ENCODE measurements at regions not wholly inside any gene's neighbourhood (a gene's known extent, or its start where the extent isn't known, plus 50 kb on each side); places are given as distances from the start of the nearest gene placed in this dataset.

- Histone ChIP-seq H3K4me3 (ENCODE audit: low read length in 2 of 2) (no peak overlapping the region), H3K36me3 (ENCODE audit: control insufficient read depth in 2 of 2, insufficient read depth in 2 of 2, low read length in 1 of 2) (no peaks in the 10 kb centered on the region), H3K27me3 (ENCODE audit: control insufficient read depth in 2 of 2, insufficient read depth in 1 of 2, low read length in 1 of 2) (no peaks in the 10 kb centered on the region), H3K9me3 (ENCODE audit: control insufficient read depth in 2 of 2, insufficient read depth in 1 of 2, low read length in 1 of 2) (no peaks in the 10 kb centered on the region), H3K4me1 (ENCODE audit: control insufficient read depth in 2 of 2, insufficient read depth in 2 of 2, low read length in 2 of 2) (no peaks in the 10 kb centered on the region), H3K27ac (ENCODE audit: low read depth in 1 of 2, low read length in 1 of 2) (no peak overlapping the region)
- 88% methylated on average over 9 of the region's 9 CpGs for WGBS
- DNase-seq (ENCODE audit: low read depth in 6 of 9, low spot score in 9 of 9): no peak
These were observed 468.2 kb upstream of the HS6ST1 start for GRCh38 chr2:128786741-128787478.

GRCh38 chr2:128787616-128788015 is 468.9 kb upstream of the HS6ST1 start:
- no peaks in the 10 kb centered on the region for H3K4me1 ChIP-seq (ENCODE audit: control insufficient read depth in 2 of 2, insufficient read depth in 2 of 2, low read length in 2 of 2)
- H3K36me3 ChIP-seq (ENCODE audit: control insufficient read depth in 2 of 2, insufficient read depth in 2 of 2, low read length in 1 of 2): no peaks in the 10 kb centered on the region
- H3K4me3 ChIP-seq (ENCODE audit: low read length in 2 of 2): no peak overlapping the region
- H3K27me3 ChIP-seq (ENCODE audit: control insufficient read depth in 2 of 2, insufficient read depth in 1 of 2, low read length in 1 of 2): no peaks in the 10 kb centered on the region
- no peak overlapping the region for H3K27ac ChIP-seq (ENCODE audit: low read depth in 1 of 2, low read length in 1 of 2)
- 94% methylated on average over 14 of the region's 14 CpGs for WGBS
- no peaks in the 10 kb centered on the region for H3K9me3 ChIP-seq (ENCODE audit: control insufficient read depth in 2 of 2, insufficient read depth in 1 of 2, low read length in 1 of 2)
- DNase-seq (ENCODE audit: low read depth in 6 of 9, low spot score in 9 of 9): no peak

- Histone ChIP-seq H3K36me3 (ENCODE audit: control insufficient read depth in 2 of 2, insufficient read depth in 2 of 2, low read length in 1 of 2) (no peaks in the 10 kb centered on the region), H3K27me3 (ENCODE audit: control insufficient read depth in 2 of 2, insufficient read depth in 1 of 2, low read length in 1 of 2) (no peaks in the 10 kb centered on the region), H3K9me3 (ENCODE audit: control insufficient read depth in 2 of 2, insufficient read depth in 1 of 2, low read length in 1 of 2) (no peaks in the 10 kb centered on the region), H3K4me1 (ENCODE audit: control insufficient read depth in 2 of 2, insufficient read depth in 2 of 2, low read length in 2 of 2) (no peaks in the 10 kb centered on the region), H3K4me3 (ENCODE audit: low read length in 2 of 2) (no peak overlapping the region), H3K27ac (ENCODE audit: low read depth in 1 of 2, low read length in 1 of 2) (no peak overlapping the region)
- DNase-seq (ENCODE audit: low read depth in 6 of 9, low spot score in 9 of 9): no peak
- 78% methylated on average over 9 of the region's 9 CpGs for WGBS
These were observed 470.1 kb upstream of the HS6ST1 start for GRCh38 chr2:128788636-128789220.

GRCh38 chr2:128789221-128789620 is 470.6 kb upstream of the HS6ST1 start:
- Histone ChIP-seq H3K27ac (ENCODE audit: low read depth in 1 of 2, low read length in 1 of 2) (no peak overlapping the region), H3K4me1 (ENCODE audit: control insufficient read depth in 2 of 2, insufficient read depth in 2 of 2, low read length in 2 of 2) (no peaks in the 10 kb centered on the region), H3K9me3 (ENCODE audit: control insufficient read depth in 2 of 2, insufficient read depth in 1 of 2, low read length in 1 of 2) (no peaks in the 10 kb centered on the region), H3K4me3 (ENCODE audit: low read length in 2 of 2) (no peak overlapping the region), H3K36me3 (ENCODE audit: control insufficient read depth in 2 of 2, insufficient read depth in 2 of 2, low read length in 1 of 2) (no peaks in the 10 kb centered on the region), H3K27me3 (ENCODE audit: control insufficient read depth in 2 of 2, insufficient read depth in 1 of 2, low read length in 1 of 2) (no peaks in the 10 kb centered on the region)
- DNase-seq (ENCODE audit: low read depth in 6 of 9, low spot score in 9 of 9): no peak
- WGBS: 93% methylated on average over 6 of the region's 6 CpGs

GRCh38 chr2:128789776-128790455 is 471.2 kb upstream of the HS6ST1 start:
- Histone ChIP-seq H3K36me3 (ENCODE audit: control insufficient read depth in 2 of 2, insufficient read depth in 2 of 2, low read length in 1 of 2) (no peaks in the 10 kb centered on the region), H3K27me3 (ENCODE audit: control insufficient read depth in 2 of 2, insufficient read depth in 1 of 2, low read length in 1 of 2) (no peaks in the 10 kb centered on the region), H3K27ac (ENCODE audit: low read depth in 1 of 2, low read length in 1 of 2) (no peak overlapping the region), H3K4me1 (ENCODE audit: control insufficient read depth in 2 of 2, insufficient read depth in 2 of 2, low read length in 2 of 2) (no peaks in the 10 kb centered on the region), H3K9me3 (ENCODE audit: control insufficient read depth in 2 of 2, insufficient read depth in 1 of 2, low read length in 1 of 2) (no peaks in the 10 kb centered on the region), H3K4me3 (ENCODE audit: low read length in 2 of 2) (no peak overlapping the region)
- DNase-seq (ENCODE audit: low read depth in 6 of 9, low spot score in 9 of 9): no peak
- WGBS: 95% methylated on average over 21 of the region's 21 CpGs

- Histone ChIP-seq H3K36me3 (ENCODE audit: control insufficient read depth in 2 of 2, insufficient read depth in 2 of 2, low read length in 1 of 2) (no peaks in the 10 kb centered on the region), H3K9me3 (ENCODE audit: control insufficient read depth in 2 of 2, insufficient read depth in 1 of 2, low read length in 1 of 2) (no peaks in the 10 kb centered on the region), H3K4me3 (ENCODE audit: low read length in 2 of 2) (no peak overlapping the region), H3K27ac (ENCODE audit: low read depth in 1 of 2, low read length in 1 of 2) (no peak overlapping the region), H3K4me1 (ENCODE audit: control insufficient read depth in 2 of 2, insufficient read depth in 2 of 2, low read length in 2 of 2) (no peaks in the 10 kb centered on the region), H3K27me3 (ENCODE audit: control insufficient read depth in 2 of 2, insufficient read depth in 1 of 2, low read length in 1 of 2) (no peaks in the 10 kb centered on the region)
- no peak for DNase-seq (ENCODE audit: low read depth in 6 of 9, low spot score in 9 of 9)
- 87% methylated on average over 14 of the region's 14 CpGs for WGBS
These were observed 471.9 kb upstream of the HS6ST1 start for GRCh38 chr2:128790541-128791001.

GRCh38 chr2:128791120-128791984 is 472.7 kb upstream of the HS6ST1 start:
- 94% methylated on average over 24 of the region's 24 CpGs for WGBS
- no peaks in the 10 kb centered on the region for H3K36me3 ChIP-seq (ENCODE audit: control insufficient read depth in 2 of 2, insufficient read depth in 2 of 2, low read length in 1 of 2)
- no peak for DNase-seq (ENCODE audit: low read depth in 6 of 9, low spot score in 9 of 9)

GRCh38 chr2:128791985-128792320 is 473.3 kb upstream of the HS6ST1 start:
- WGBS: 82% methylated on average over 7 of the region's 7 CpGs

More at GRCh38 chr2:128791120-128791984, 472.7 kb upstream of the HS6ST1 start:
- Histone ChIP-seq H3K4me1 (ENCODE audit: control insufficient read depth in 2 of 2, insufficient read depth in 2 of 2, low read length in 2 of 2) (no peaks in the 10 kb centered on the region), H3K9me3 (ENCODE audit: control insufficient read depth in 2 of 2, insufficient read depth in 1 of 2, low read length in 1 of 2) (no peaks in the 10 kb centered on the region), H3K27ac (ENCODE audit: low read depth in 1 of 2, low read length in 1 of 2) (no peak overlapping the region), H3K4me3 (ENCODE audit: low read length in 2 of 2) (no peak overlapping the region), H3K27me3 (ENCODE audit: control insufficient read depth in 2 of 2, insufficient read depth in 1 of 2, low read length in 1 of 2) (no peaks in the 10 kb centered on the region)

More at GRCh38 chr2:128791985-128792320, 473.3 kb upstream of the HS6ST1 start:
- Histone ChIP-seq H3K36me3 (ENCODE audit: control insufficient read depth in 2 of 2, insufficient read depth in 2 of 2, low read length in 1 of 2) (no peaks in the 10 kb centered on the region), H3K27ac (ENCODE audit: low read depth in 1 of 2, low read length in 1 of 2) (no peak overlapping the region), H3K4me3 (ENCODE audit: low read length in 2 of 2) (no peak overlapping the region), H3K4me1 (ENCODE audit: control insufficient read depth in 2 of 2, insufficient read depth in 2 of 2, low read length in 2 of 2) (no peaks in the 10 kb centered on the region), H3K27me3 (ENCODE audit: control insufficient read depth in 2 of 2, insufficient read depth in 1 of 2, low read length in 1 of 2) (no peaks in the 10 kb centered on the region), H3K9me3 (ENCODE audit: control insufficient read depth in 2 of 2, insufficient read depth in 1 of 2, low read length in 1 of 2) (no peaks in the 10 kb centered on the region)
- no peak for DNase-seq (ENCODE audit: low read depth in 6 of 9, low spot score in 9 of 9)

Measured in thymus (tissue), 11 donors.